ENCODE measurements at regions not wholly inside any gene's neighbourhood (a gene's known extent, or its start where the extent isn't known, plus 50 kb on each side); places are given as distances from the start of the nearest gene placed in this dataset.

DNA sequence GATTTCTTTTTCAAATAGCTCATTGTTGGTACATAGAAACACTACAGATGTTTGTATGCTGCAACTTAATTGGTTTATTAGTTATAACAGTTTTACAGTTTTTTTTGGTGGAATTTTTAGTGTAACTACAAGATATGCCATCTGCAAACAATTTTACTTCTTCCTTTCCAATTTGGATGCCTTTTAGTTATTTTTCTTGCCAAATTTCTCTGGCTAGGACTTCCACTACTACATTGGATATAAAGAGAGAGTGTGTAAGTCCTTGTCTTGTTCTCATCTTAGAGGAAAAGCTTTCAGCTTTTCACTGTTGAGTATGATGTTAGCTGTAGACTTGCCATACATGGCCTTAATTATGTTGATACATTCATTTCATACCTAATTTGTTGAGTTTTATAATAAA, 143.6 kb upstream of the EOMES start:
- ChIA-PET CTCF (ENCODE audit: low intra/inter-chr PET ratio) (no interaction called here), POLR2A (no interaction called here)
- Histone ChIP-seq H4K20me1 (replicated peaks; ENCODE audit: control insufficient read depth, insufficient read depth, low read length) (no peaks in the 10 kb centered on the region), H3K27me3 (ENCODE audit: control insufficient read depth in 2 of 2, insufficient read depth in 2 of 2, low read length in 2 of 2) (no peaks in the 10 kb centered on the region), H2AFZ (ENCODE audit: low read depth, low read length) (no peak overlapping the region), H3K27ac (ENCODE audit: extremely low read depth, low read depth, low read length) (no peak overlapping the region), H3K4me1 (replicated peaks in 1 of 2; ENCODE audit: control insufficient read depth in 2 of 2, insufficient read depth in 2 of 2, low read length in 2 of 2) (no peaks in the 10 kb centered on the region), H3K4me3 (no peak overlapping the region), H3K36me3 (ENCODE audit: control insufficient read depth, insufficient read depth, low read length) (no peaks in the 10 kb centered on the region), H3K4me2 (ENCODE audit: insufficient read depth, low read length) (no peak overlapping the region), H3K9me1 (ENCODE audit: control insufficient read depth, insufficient read depth, low read length) (no peaks in the 10 kb centered on the region), H3K9me3 (replicated peaks; ENCODE audit: control insufficient read depth, insufficient read depth, low read depth, low read length) (no peaks in the 10 kb centered on the region; the same call in none of the 2 replicates), H3K79me2 (ENCODE audit: control insufficient read depth, insufficient read depth, low read length) (no peaks in the 10 kb centered on the region), H3K9ac (ENCODE audit: insufficient read depth in 1 of 2, low read depth in 2 of 2, low read length in 2 of 2) (no peak overlapping the region)
- in situ Hi-C loops (cut with MboI) (no loop called here), intact Hi-C loops (cut with micrococcal nuclease) (no loop called here)
- ATAC-seq: no peak
- no peak for TF ChIP-seq MTA1 (IDR thresholded peaks at IDR 0.05; ENCODE audit: borderline replicate concordance)
- TF ChIP-seq, protein P1, sequence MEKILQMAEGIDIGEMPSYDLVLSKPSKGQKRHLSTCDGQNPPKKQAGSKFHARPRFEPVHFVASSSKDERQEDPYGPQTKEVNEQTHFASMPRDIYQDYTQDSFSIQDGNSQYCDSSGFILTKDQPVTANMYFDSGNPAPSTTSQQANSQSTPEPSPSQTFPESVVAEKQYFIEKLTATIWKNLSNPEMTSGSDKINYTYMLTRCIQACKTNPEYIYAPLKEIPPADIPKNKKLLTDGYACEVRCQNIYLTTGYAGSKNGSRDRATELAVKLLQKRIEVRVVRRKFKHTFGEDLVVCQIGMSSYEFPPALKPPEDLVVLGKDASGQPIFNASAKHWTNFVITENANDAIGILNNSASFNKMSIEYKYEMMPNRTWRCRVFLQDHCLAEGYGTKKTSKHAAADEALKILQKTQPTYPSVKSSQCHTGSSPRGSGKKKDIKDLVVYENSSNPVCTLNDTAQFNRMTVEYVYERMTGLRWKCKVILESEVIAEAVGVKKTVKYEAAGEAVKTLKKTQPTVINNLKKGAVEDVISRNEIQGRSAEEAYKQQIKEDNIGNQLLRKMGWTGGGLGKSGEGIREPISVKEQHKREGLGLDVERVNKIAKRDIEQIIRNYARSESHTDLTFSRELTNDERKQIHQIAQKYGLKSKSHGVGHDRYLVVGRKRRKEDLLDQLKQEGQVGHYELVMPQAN (IDR thresholded peaks at IDR 0.05; ENCODE audit: borderline replicate concordance): no peak
- no peak for TF ChIP-seq RBM15 (IDR thresholded peaks at IDR 0.05; ENCODE audit: insufficient read depth, low read length)
- TF ChIP-seq SLC30A9 (CRISPR knock-in tag; IDR thresholded peaks at IDR 0.05): no peak
- no peak for TF ChIP-seq NR2F6 (CRISPR knock-in tag; IDR thresholded peaks at IDR 0.05)
- no peak for TF ChIP-seq BRF2 (IDR thresholded peaks at IDR 0.05; ENCODE audit: borderline replicate concordance, insufficient read depth, insufficient read length)
- TF ChIP-seq MXI1 (IDR thresholded peaks at IDR 0.05; ENCODE audit: low read depth, low read length): no peak
- TF ChIP-seq ARNT (IDR thresholded peaks at IDR 0.05): no peak
- no peak for TF ChIP-seq MCM5 (IDR thresholded peaks at IDR 0.05; ENCODE audit: low read depth)
- TF ChIP-seq NRF1 (conservative IDR thresholded peaks at IDR 0.05 in 1 of 2, IDR thresholded peaks at IDR 0.05 in 1 of 2): no peak
- no peak for TF ChIP-seq RUNX1 (IDR thresholded peaks at IDR 0.05; ENCODE audit: low read depth)
- no peak for TF ChIP-seq PYGO2 (tag; IDR thresholded peaks at IDR 0.05)
- TF ChIP-seq NCOA2 (IDR thresholded peaks at IDR 0.05; ENCODE audit: partially characterized antibody in 2 of 2): no peak
- TF ChIP-seq, protein P2, sequence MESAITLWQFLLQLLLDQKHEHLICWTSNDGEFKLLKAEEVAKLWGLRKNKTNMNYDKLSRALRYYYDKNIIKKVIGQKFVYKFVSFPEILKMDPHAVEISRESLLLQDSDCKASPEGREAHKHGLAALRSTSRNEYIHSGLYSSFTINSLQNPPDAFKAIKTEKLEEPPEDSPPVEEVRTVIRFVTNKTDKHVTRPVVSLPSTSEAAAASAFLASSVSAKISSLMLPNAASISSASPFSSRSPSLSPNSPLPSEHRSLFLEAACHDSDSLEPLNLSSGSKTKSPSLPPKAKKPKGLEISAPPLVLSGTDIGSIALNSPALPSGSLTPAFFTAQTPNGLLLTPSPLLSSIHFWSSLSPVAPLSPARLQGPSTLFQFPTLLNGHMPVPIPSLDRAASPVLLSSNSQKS (CRISPR knock-in tag; IDR thresholded peaks at IDR 0.05): no peak
- no peak for TF ChIP-seq SNRNP70 (optimal IDR thresholded peaks at IDR 0.05; ENCODE audit: low read depth, low read length)
- TF ChIP-seq GABPB2 (CRISPR knock-in tag; conservative IDR thresholded peaks at IDR 0.05): no peak
- TF ChIP-seq ILK (tag; IDR thresholded peaks at IDR 0.05; ENCODE audit: borderline replicate concordance, low read depth): no peak
- TF ChIP-seq, protein P3, sequence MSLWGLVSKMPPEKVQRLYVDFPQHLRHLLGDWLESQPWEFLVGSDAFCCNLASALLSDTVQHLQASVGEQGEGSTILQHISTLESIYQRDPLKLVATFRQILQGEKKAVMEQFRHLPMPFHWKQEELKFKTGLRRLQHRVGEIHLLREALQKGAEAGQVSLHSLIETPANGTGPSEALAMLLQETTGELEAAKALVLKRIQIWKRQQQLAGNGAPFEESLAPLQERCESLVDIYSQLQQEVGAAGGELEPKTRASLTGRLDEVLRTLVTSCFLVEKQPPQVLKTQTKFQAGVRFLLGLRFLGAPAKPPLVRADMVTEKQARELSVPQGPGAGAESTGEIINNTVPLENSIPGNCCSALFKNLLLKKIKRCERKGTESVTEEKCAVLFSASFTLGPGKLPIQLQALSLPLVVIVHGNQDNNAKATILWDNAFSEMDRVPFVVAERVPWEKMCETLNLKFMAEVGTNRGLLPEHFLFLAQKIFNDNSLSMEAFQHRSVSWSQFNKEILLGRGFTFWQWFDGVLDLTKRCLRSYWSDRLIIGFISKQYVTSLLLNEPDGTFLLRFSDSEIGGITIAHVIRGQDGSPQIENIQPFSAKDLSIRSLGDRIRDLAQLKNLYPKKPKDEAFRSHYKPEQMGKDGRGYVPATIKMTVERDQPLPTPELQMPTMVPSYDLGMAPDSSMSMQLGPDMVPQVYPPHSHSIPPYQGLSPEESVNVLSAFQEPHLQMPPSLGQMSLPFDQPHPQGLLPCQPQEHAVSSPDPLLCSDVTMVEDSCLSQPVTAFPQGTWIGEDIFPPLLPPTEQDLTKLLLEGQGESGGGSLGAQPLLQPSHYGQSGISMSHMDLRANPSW (CRISPR knock-in tag; IDR thresholded peaks at IDR 0.05): no peak
- no peak for FAIRE-seq
- no peak for DNase-seq (ENCODE audit: extremely low read depth in 1 of 4, low spot score in 3 of 4)
- no TSS peak for BruUV-seq (replicated peaks)

Data from K562 (cell line).